Hepatocyte (in vitro differentiated cells): ENCODE measurements at regions not wholly inside any gene's neighbourhood (a gene's known extent, or its start where the extent isn't known, plus 50 kb on each side); places are given as distances from the start of the nearest gene placed in this dataset.

Experiments used
- DNase-seq: peaks from one replicate; pipeline ENCODE4 v3.0.0-alpha.2; 2016; ENCODE audit warnings: low spot score
- H2AFZ ChIP-seq: fragments of 200-600 bp; sonication (generic); 2 replicates; pipeline ENCODE4 v1.6.0; 2016; ENCODE audit warnings: antibody characterized with exemption, mild to moderate bottlenecking
- H3K27ac ChIP-seq: fragments of 200-600 bp; sonication (generic); 2 replicates; pipeline ENCODE4 v1.5.1; 2016; ENCODE audit warnings: mild to moderate bottlenecking
- H3K27me3 ChIP-seq: fragments of 200-600 bp; sonication (generic); 2 replicates; pipeline ENCODE4 v1.6.1; 2016
- H3K36me3 ChIP-seq: fragments of 200-600 bp; sonication (generic); replicated peaks from 2 replicates; pipeline ENCODE4 v1.5.1; 2016; ENCODE audit warnings: low read depth; ENCODE audit not compliant: insufficient read depth
- H3K4me1 ChIP-seq: fragments of 200-600 bp; sonication (generic); 2 replicates; pipeline ENCODE4 v1.5.1; 2016; ENCODE audit warnings: mild to moderate bottlenecking, moderate library complexity; ENCODE audit not compliant: insufficient read depth
- H3K4me2 ChIP-seq: fragments of 200-600 bp; sonication (generic); 2 replicates; pipeline ENCODE4 v1.6.0; 2016
- H3K4me3 ChIP-seq: fragments of 200-600 bp; sonication (generic); 2 replicates; pipeline ENCODE4 v1.5.1; 2016; ENCODE audit warnings: mild to moderate bottlenecking
- H3K79me2 ChIP-seq: fragments of 200-600 bp; sonication (generic); 2 replicates; pipeline ENCODE4 v1.6.0; 2017; ENCODE audit warnings: mild to moderate bottlenecking
- H3K9me2 ChIP-seq: fragments of 200-600 bp; sonication (generic); replicated peaks from 2 replicates; pipeline ENCODE4 v1.6.0; 2017; ENCODE audit warnings: mild to moderate bottlenecking; ENCODE audit not compliant: insufficient read depth
- H3K9me3 ChIP-seq: fragments of 200-600 bp; sonication (generic); 2 replicates; pipeline ENCODE4 v1.5.1; 2016; ENCODE audit warnings: low read depth, mild to moderate bottlenecking
- H4K20me1 ChIP-seq: fragments of 200-600 bp; sonication (generic); 2 replicates; pipeline ENCODE4 v1.6.0; 2016; ENCODE audit warnings: mild to moderate bottlenecking; ENCODE audit not compliant: insufficient read depth, poor library complexity, severe bottlenecking
- CTCF ChIP-seq: fragments of 200-600 bp; sonication (generic); IDR thresholded peaks from 2 replicates; pipeline ENCODE4 v1.5.1; 2016; ENCODE audit warnings: antibody characterized with exemption, mild to moderate bottlenecking; ENCODE audit not compliant: poor library complexity
- EZH2 ChIP-seq: fragments of 200-600 bp; sonication (generic); IDR thresholded peaks from 2 replicates; pipeline ENCODE4 v1.6.1; 2016; ENCODE audit warnings: antibody characterized with exemption, mild to moderate bottlenecking, borderline replicate concordance
- EZH2phosphoT487 ChIP-seq: fragments of 200-600 bp; sonication (generic); IDR thresholded peaks from one replicate; pipeline ENCODE4 v1.6.1; 2018; ENCODE audit warnings: antibody characterized with exemption, mild to moderate bottlenecking, low read depth, moderate library complexity; ENCODE audit not compliant: unreplicated experiment, severe bottlenecking
- WGBS: methylation state at CpG from one replicate; pipeline ENCODE4 v1.1.6; 2016; ENCODE audit warnings: low lambda C conversion rate; ENCODE audit errors: missing lambda C conversion rate; 5-methylcytosine and 5-hydroxymethylcytosine counted together

GRCh38 chr1:5296557-5297179 is 642.3 kb downstream of the AJAP1 start:
- Histone ChIP-seq H2AFZ (no peak overlapping the region), H4K20me1 (no peaks in the 10 kb centered on the region), H3K4me2 (no peak overlapping the region), H3K79me2 (no peaks in the 10 kb centered on the region), H3K27me3 (no peaks in the 10 kb centered on the region), H3K9me2 (no peaks in the 10 kb centered on the region), H3K9me3 (no peaks in the 10 kb centered on the region), H3K4me1 (no peaks in the 10 kb centered on the region), H3K4me3 (no peak overlapping the region), H3K27ac (no peak overlapping the region), H3K36me3 (no peaks in the 10 kb centered on the region)
- no peak for DNase-seq
- TF ChIP-seq EZH2phosphoT487 (no peak), EZH2 (no peak), CTCF (no peak)
- 86% methylated on average over 18 of the region's 18 CpGs for WGBS

- Histone ChIP-seq H3K4me2 (no peak overlapping the region), H3K9me2 (no peaks in the 10 kb centered on the region), H3K4me1 (no peaks in the 10 kb centered on the region), H3K79me2 (no peaks in the 10 kb centered on the region), H3K4me3 (no peak overlapping the region), H3K36me3 (no peaks in the 10 kb centered on the region), H3K27ac (no peak overlapping the region), H3K9me3 (no peaks in the 10 kb centered on the region), H4K20me1 (no peaks in the 10 kb centered on the region), H2AFZ (no peak overlapping the region), H3K27me3 (no peaks in the 10 kb centered on the region)
- no peak for TF ChIP-seq EZH2phosphoT487
- no peak for TF ChIP-seq EZH2
- no peak for TF ChIP-seq CTCF
- no peak for DNase-seq
- 78% methylated on average over 12 of the region's 12 CpGs for WGBS
Observed at GRCh38 chr1:5296095-5296494, 641.7 kb downstream of the AJAP1 start.

- no peaks in the 10 kb centered on the region for H3K9me2 ChIP-seq
- no peak overlapping the region for H3K27ac ChIP-seq
- TF ChIP-seq EZH2phosphoT487 (no peak), EZH2 (no peak), CTCF (no peak)
- no peak overlapping the region for H2AFZ ChIP-seq
- H3K4me2 ChIP-seq = no peak overlapping the region
- H3K79me2 ChIP-seq = no peaks in the 10 kb centered on the region
- H3K36me3 ChIP-seq = no peaks in the 10 kb centered on the region
- no peaks in the 10 kb centered on the region for H4K20me1 ChIP-seq
- no peak overlapping the region for H3K4me3 ChIP-seq
- DNase-seq = no peak
- WGBS = 76% methylated on average over 6 of the region's 6 CpGs
- no peaks in the 10 kb centered on the region for H3K4me1 ChIP-seq
- H3K27me3 ChIP-seq = no peaks in the 10 kb centered on the region
- H3K9me3 ChIP-seq = no peaks in the 10 kb centered on the region
Observed at GRCh38 chr1:5291889-5292288, 637.5 kb downstream of the AJAP1 start.
